ENCODE measurements at regions not wholly inside any gene's neighbourhood (a gene's known extent, or its start where the extent isn't known, plus 50 kb on each side); places are given as distances from the start of the nearest gene placed in this dataset.
"Not testable (repeated sequence)": the region's sequence is repeated elsewhere in the genome, so short reads cannot be mapped to it uniquely, and the experiment has no call there.

- Histone ChIP-seq H3K56ac (ENCODE audit: low read length) (no peak overlapping the region), H3K4me1 (ENCODE audit: control insufficient read depth, low read depth, low read length) (no peaks in the 10 kb centered on the region), H2BK15ac (replicated peaks; ENCODE audit: low read depth) (no peak overlapping the region), H3K4ac (ENCODE audit: low read depth, low read length) (no peak overlapping the region), H3K27ac (ENCODE audit: low read depth, low read length) (no peak overlapping the region), H3K9ac (ENCODE audit: low read length) (no peak overlapping the region), H3K79me2 (ENCODE audit: control insufficient read depth, insufficient read depth, low read length) (no peaks in the 10 kb centered on the region), H4K5ac (ENCODE audit: low read length) (no peak overlapping the region), H2BK120ac (ENCODE audit: low read depth, low read length) (no peak overlapping the region), H4K8ac (ENCODE audit: low read depth, low read length) (no peak overlapping the region), H2AK5ac (ENCODE audit: low read length) (no peak overlapping the region), H3K36me3 (ENCODE audit: control insufficient read depth, insufficient read depth, low read length) (no peaks in the 10 kb centered on the region), H3K18ac (ENCODE audit: low read length) (no peak overlapping the region), H3K79me1 (ENCODE audit: low read length) (no peaks in the 10 kb centered on the region), H3K4me2 (ENCODE audit: low read length) (no peak overlapping the region), H3K27me3 (ENCODE audit: insufficient read depth, low read length, poor library complexity) (no peaks in the 10 kb centered on the region), H2BK5ac (ENCODE audit: low read length) (no peak overlapping the region), H3K23ac (ENCODE audit: low read length) (no peak overlapping the region), H3K4me3 (ENCODE audit: low read length) (no peak overlapping the region)
- DNase-seq: no peak
- no CpG with 5 or more reads among the region's 9 CpGs for WGBS (ENCODE audit: extremely low coverage, insufficient coverage, low lambda C conversion rate)
Measured at GRCh38 chr10:33052915-33053810, 95.1 kb upstream of the ITGB1 start.

GRCh38 chr10:33052263-33052875 lies 94.3 kb upstream of the ITGB1 start:
- Histone ChIP-seq H3K9ac (ENCODE audit: low read length) (no peak overlapping the region), H4K8ac (ENCODE audit: low read depth, low read length) (no peak overlapping the region), H3K36me3 (ENCODE audit: control insufficient read depth, insufficient read depth, low read length) (no peaks in the 10 kb centered on the region), H3K4me2 (ENCODE audit: low read length) (no peak overlapping the region), H2AK5ac (ENCODE audit: low read length) (no peak overlapping the region), H2BK120ac (ENCODE audit: low read depth, low read length) (no peak overlapping the region), H3K27me3 (ENCODE audit: insufficient read depth, low read length, poor library complexity) (no peaks in the 10 kb centered on the region), H3K4me3 (ENCODE audit: low read length) (no peak overlapping the region), H4K5ac (ENCODE audit: low read length) (no peak overlapping the region), H3K4ac (ENCODE audit: low read depth, low read length) (no peak overlapping the region), H2BK15ac (replicated peaks; ENCODE audit: low read depth) (no peak overlapping the region), H3K56ac (ENCODE audit: low read length) (no peak overlapping the region), H3K18ac (ENCODE audit: low read length) (no peak overlapping the region), H3K79me2 (ENCODE audit: control insufficient read depth, insufficient read depth, low read length) (no peaks in the 10 kb centered on the region), H3K79me1 (ENCODE audit: low read length) (no peaks in the 10 kb centered on the region), H2BK5ac (ENCODE audit: low read length) (no peak overlapping the region), H3K23ac (ENCODE audit: low read length) (no peak overlapping the region), H3K27ac (ENCODE audit: low read depth, low read length) (no peak overlapping the region), H3K4me1 (ENCODE audit: control insufficient read depth, low read depth, low read length) (no peaks in the 10 kb centered on the region)
- DNase-seq: no peak
- no CpG with 5 or more reads among the region's 7 CpGs for WGBS (ENCODE audit: extremely low coverage, insufficient coverage, low lambda C conversion rate)

- not testable (repeated sequence) for H3K4me1 ChIP-seq (ENCODE audit: control insufficient read depth, low read depth, low read length); H3K23ac ChIP-seq (ENCODE audit: low read length); H3K56ac ChIP-seq (ENCODE audit: low read length); H3K79me1 ChIP-seq (ENCODE audit: low read length); H2BK15ac ChIP-seq (replicated peaks; ENCODE audit: low read depth); H2AK5ac ChIP-seq (ENCODE audit: low read length); H3K36me3 ChIP-seq (ENCODE audit: control insufficient read depth, insufficient read depth, low read length); H3K18ac ChIP-seq (ENCODE audit: low read length); H2BK120ac ChIP-seq (ENCODE audit: low read depth, low read length); H4K5ac ChIP-seq (ENCODE audit: low read length); H3K27me3 ChIP-seq (ENCODE audit: insufficient read depth, low read length, poor library complexity); H3K9ac ChIP-seq (ENCODE audit: low read length); H2BK5ac ChIP-seq (ENCODE audit: low read length); H3K4me2 ChIP-seq (ENCODE audit: low read length); H3K4ac ChIP-seq (ENCODE audit: low read depth, low read length); DNase-seq; H3K4me3 ChIP-seq (ENCODE audit: low read length); H3K79me2 ChIP-seq (ENCODE audit: control insufficient read depth, insufficient read depth, low read length); H3K27ac ChIP-seq (ENCODE audit: low read depth, low read length); H4K8ac ChIP-seq (ENCODE audit: low read depth, low read length)
- no CpG with 5 or more reads among the region's 33 CpGs for WGBS (ENCODE audit: extremely low coverage, insufficient coverage, low lambda C conversion rate)
Measured at GRCh38 chr10:33049963-33050920, 92.2 kb upstream of the ITGB1 start.

GRCh38 chr10:33048223-33048622 lies 90.2 kb upstream of the ITGB1 start:
- no peak overlapping the region for H3K56ac ChIP-seq (ENCODE audit: low read length)
- no peak overlapping the region for H4K8ac ChIP-seq (ENCODE audit: low read depth, low read length)
- H3K9ac ChIP-seq (ENCODE audit: low read length): no peak overlapping the region
- no peaks in the 10 kb centered on the region for H3K79me1 ChIP-seq (ENCODE audit: low read length)
- H3K4ac ChIP-seq (ENCODE audit: low read depth, low read length): no peak overlapping the region
- H2BK5ac ChIP-seq (ENCODE audit: low read length): no peak overlapping the region
- H3K79me2 ChIP-seq (ENCODE audit: control insufficient read depth, insufficient read depth, low read length): no peaks in the 10 kb centered on the region
- no peak overlapping the region for H2BK15ac ChIP-seq (replicated peaks; ENCODE audit: low read depth)
- no peak overlapping the region for H2AK5ac ChIP-seq (ENCODE audit: low read length)
- no peak for DNase-seq
- H3K18ac ChIP-seq (ENCODE audit: low read length): no peak overlapping the region
- no peaks in the 10 kb centered on the region for H3K36me3 ChIP-seq (ENCODE audit: control insufficient read depth, insufficient read depth, low read length)
- H3K4me3 ChIP-seq (ENCODE audit: low read length): no peak overlapping the region
- H3K27ac ChIP-seq (ENCODE audit: low read depth, low read length): no peak overlapping the region
- H4K5ac ChIP-seq (ENCODE audit: low read length): no peak overlapping the region
- no peak overlapping the region for H3K23ac ChIP-seq (ENCODE audit: low read length)
- H3K4me2 ChIP-seq (ENCODE audit: low read length): no peak overlapping the region
- H3K4me1 ChIP-seq (ENCODE audit: control insufficient read depth, low read depth, low read length): no peaks in the 10 kb centered on the region
- no CpG with 5 or more reads among the region's 5 CpGs for WGBS (ENCODE audit: extremely low coverage, insufficient coverage, low lambda C conversion rate)
- no peaks in the 10 kb centered on the region for H3K27me3 ChIP-seq (ENCODE audit: insufficient read depth, low read length, poor library complexity)
- H2BK120ac ChIP-seq (ENCODE audit: low read depth, low read length): no peak overlapping the region

- WGBS (ENCODE audit: extremely low coverage, insufficient coverage, low lambda C conversion rate): no CpG with 5 or more reads among the region's 1 CpG
- H2AK5ac ChIP-seq (ENCODE audit: low read length): no peak overlapping the region
- H3K4me2 ChIP-seq (ENCODE audit: low read length): no peak overlapping the region
- H3K4me3 ChIP-seq (ENCODE audit: low read length): no peak overlapping the region
- no peaks in the 10 kb centered on the region for H3K79me2 ChIP-seq (ENCODE audit: control insufficient read depth, insufficient read depth, low read length)
- no peaks in the 10 kb centered on the region for H3K79me1 ChIP-seq (ENCODE audit: low read length)
- no peak overlapping the region for H2BK120ac ChIP-seq (ENCODE audit: low read depth, low read length)
- no peak overlapping the region for H3K9ac ChIP-seq (ENCODE audit: low read length)
- H3K4ac ChIP-seq (ENCODE audit: low read depth, low read length): no peak overlapping the region
- H3K18ac ChIP-seq (ENCODE audit: low read length): no peak overlapping the region
- H4K8ac ChIP-seq (ENCODE audit: low read depth, low read length): no peak overlapping the region
- H2BK5ac ChIP-seq (ENCODE audit: low read length): no peak overlapping the region
- no peak overlapping the region for H4K5ac ChIP-seq (ENCODE audit: low read length)
- no peaks in the 10 kb centered on the region for H3K36me3 ChIP-seq (ENCODE audit: control insufficient read depth, insufficient read depth, low read length)
- no peak overlapping the region for H3K23ac ChIP-seq (ENCODE audit: low read length)
- H3K4me1 ChIP-seq (ENCODE audit: control insufficient read depth, low read depth, low read length): no peaks in the 10 kb centered on the region
- H2BK15ac ChIP-seq (replicated peaks; ENCODE audit: low read depth): no peak overlapping the region
- H3K27me3 ChIP-seq (ENCODE audit: insufficient read depth, low read length, poor library complexity): no peaks in the 10 kb centered on the region
- H3K56ac ChIP-seq (ENCODE audit: low read length): no peak overlapping the region
- no peak overlapping the region for H3K27ac ChIP-seq (ENCODE audit: low read depth, low read length)
- no peak for DNase-seq
Measured at GRCh38 chr10:33047655-33048054, 89.6 kb upstream of the ITGB1 start.
